ENCODE measurements at regions not wholly inside any gene's neighbourhood (a gene's known extent, or its start where the extent isn't known, plus 50 kb on each side); places are given as distances from the start of the nearest gene placed in this dataset.
"Not testable (repeated sequence)": the region's sequence is repeated elsewhere in the genome, so short reads cannot be mapped to it uniquely, and the experiment has no call there.

DNA sequence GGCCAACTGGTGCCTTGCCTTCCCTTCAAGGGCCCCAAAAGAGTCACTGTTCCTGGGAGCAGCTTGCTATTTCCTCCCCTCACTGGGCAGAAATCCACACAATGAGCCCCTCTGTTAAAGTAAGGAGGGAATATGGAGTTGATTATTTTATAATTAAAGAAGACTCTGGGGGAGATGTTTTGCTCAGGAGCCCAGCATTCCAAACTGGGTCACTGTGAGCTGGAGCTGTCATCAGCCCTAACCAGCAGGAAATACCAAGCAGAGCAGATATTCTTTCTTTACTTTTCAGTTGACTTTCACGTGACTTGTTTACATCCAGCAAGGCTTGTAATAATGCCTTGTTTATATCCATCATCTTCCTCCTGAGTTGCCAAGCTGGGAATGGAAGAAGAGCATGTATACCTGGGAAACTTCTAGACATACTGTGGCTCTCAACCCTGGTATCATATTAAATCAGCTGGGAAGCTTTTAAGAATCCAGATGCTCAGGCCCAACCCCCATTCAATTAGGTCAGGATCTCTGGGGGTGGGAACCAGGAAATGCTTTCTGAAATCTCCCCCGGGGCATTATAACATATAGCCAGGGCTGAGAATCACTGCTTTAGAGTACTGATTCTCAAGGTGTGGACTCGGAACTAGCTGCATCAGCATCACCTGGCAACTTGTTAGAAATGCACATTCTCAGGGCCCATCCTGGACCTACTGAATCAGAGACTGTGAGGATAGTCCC lies 175.6 kb upstream of the MYLIP start:
- DNase-seq = no peak

DNA sequence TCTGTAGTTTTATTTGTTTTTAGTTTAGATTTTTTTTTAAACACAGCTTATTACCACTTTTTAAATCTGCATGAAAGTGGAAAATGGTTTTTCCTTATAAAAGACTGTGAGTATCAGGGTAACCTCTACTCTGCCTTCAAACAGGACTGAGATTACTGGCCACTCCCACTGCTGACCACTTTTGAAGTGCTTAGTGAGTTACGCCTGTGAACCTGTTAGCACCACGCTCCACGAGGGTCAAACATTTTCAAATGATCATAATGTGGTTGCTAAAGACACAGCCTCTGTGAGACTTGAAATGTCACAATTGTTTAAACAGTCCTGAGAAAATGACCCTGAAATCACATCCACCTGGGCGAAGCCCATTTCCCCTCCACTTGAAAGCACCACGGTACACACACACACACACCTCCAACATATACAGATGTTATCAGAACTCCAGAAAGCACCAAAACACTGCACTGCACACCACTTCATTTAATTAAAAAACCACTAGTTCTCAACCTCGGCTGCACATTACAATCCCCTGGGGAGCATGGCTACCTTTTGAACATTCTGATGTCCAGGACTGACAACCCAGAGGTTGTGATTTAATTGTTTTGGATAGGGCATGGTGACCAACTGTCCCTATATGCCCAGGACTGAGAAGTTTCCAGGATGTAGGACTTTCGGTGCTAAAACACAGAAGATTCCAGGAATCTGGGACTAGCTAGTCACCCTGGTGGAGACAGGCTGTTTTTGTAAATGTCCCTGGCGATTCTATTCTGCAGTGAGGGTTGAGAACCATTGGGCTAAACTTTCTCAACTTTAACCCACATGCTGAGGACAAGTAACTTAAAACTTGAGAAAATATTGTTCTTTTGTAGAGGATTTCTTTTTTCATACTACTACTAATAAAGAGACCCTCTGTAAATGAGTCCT lies 176.4 kb upstream of the MYLIP start:
- DNase-seq = no peak

DNA sequence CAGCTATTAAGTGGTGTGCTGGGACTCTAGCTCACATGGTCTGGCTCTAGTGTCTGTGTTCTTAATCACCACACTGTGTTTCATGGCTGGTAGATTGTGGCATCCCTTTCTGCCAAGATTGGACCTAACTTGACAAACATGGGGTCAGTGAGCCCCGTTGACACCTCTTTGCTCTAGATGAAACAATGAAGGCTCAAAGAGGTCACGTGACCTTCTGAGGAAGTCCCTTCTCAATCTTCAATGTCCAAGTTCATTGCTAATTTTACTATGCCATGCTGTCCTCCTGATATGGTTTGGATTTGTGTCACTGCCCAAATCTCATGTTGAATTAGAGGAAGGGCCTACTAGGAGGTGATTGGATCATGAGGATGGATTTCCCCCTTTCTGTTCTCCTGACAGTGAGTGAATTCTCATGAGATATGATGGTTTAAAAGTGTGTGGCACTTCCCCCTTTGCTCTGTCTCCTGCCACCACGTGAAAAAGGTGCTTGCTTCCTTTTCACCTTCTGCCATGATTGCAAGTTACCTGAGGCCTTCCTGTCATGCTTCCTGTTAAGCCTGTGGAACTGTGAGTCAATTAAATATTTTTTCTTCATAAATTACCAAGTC lies 177.8 kb upstream of the MYLIP start:
- DNase-seq = no peak

DNA sequence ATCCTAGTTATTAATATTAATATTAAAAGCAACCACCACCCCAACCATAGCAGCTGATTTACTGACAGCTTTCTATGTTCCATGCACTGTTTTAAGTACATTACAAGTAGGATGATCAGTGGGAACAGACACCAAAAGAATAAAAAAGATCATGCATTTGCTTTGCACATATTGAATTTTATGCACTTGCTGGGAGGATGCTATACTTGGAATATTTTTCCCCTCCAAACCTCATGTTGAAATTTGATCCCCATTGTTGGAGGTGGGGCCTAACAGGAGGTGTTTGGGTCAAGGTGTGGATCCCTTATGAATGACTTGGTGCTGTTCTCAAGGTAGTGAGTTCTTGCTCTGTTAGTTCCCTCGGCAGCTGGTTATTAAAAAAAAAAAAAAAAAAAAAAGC lies 178.9 kb upstream of the MYLIP start:
- DNase-seq = no peak

DNA sequence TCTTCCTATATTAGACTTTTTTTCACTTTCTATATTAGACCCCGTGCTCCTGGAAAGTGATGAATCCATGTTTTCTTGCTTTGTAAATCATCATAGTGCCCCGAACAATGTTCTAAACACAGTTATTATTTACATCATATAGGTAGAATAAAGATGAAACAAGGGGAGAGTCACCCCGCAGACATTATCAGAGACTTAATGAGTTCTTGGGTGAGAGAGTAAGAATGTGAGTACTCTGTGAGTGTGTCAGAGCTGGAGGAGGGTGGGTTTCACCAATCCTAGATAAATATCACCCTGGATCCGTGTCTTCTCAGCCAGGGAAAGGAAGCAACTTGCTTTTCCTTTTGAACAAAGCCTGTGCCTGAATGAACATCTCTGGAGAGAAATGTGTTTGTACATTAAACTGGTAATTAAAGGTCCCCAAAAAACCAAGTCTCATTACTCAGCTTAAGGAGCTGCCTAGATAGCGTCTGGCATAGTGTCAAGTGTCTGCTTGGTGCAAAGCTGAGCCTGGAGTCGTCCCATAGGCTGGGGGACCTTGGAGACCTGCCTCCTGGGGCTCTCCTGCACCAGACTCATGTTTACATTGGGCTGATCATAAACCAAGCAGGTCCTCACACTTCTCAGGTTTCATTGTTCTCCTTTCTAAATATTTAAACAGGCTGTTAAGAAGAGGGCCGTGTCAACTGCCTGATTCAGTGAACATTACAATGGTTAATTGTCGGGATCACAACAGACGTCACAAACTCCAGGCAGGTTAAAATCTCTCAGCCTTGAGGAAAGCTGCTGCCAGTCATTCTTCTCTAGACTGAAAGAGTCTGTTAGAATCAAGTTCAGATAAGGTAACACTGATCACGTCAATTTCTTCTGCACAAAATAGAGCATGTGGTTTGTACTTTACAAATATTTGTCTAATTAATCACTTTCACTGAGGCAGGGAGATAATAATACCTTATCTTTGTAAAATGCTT lies 179.7 kb upstream of the MYLIP start:
- DNase-seq = no peak

DNA sequence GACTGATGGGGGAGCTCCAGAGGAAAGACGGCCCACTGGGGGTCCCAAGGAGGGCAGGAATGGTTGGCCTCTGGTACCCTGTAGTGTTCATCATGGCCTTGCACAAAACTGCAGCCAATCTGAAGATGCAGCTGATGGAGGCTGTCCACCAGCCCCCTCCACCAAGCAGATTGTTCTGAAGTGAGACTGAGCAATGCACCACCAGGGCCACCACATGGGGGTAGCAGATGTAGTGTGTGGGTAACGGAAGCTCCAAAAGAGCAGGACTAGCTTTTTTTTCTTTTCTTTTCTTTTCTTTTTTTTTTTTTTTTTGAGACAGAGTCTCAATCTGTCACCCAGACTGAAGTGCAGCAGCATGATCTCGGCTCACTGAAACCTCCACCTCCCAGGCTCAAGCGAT lies 181.0 kb upstream of the MYLIP start:
- DNase-seq = no peak

DNA sequence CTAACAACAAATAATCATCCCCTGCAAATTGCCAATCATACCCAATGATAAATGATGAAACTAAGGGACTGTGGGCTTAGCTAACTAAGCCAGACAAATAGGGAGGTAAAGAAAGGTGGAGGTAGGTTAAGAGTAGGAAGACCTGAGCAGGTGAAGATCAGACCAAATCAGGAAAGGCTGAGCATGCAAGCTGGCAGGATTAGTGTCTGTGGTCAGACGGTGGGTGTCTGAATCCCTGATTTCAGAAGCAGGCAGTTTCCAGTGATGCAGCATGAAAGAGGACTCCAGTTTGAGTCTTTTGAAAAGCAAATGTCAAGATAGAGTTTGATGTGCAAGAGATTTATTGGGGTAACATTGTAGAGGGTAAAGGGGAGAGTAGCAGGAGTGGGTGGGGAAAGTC lies 181.4 kb upstream of the MYLIP start:
- no peak for DNase-seq

DNA sequence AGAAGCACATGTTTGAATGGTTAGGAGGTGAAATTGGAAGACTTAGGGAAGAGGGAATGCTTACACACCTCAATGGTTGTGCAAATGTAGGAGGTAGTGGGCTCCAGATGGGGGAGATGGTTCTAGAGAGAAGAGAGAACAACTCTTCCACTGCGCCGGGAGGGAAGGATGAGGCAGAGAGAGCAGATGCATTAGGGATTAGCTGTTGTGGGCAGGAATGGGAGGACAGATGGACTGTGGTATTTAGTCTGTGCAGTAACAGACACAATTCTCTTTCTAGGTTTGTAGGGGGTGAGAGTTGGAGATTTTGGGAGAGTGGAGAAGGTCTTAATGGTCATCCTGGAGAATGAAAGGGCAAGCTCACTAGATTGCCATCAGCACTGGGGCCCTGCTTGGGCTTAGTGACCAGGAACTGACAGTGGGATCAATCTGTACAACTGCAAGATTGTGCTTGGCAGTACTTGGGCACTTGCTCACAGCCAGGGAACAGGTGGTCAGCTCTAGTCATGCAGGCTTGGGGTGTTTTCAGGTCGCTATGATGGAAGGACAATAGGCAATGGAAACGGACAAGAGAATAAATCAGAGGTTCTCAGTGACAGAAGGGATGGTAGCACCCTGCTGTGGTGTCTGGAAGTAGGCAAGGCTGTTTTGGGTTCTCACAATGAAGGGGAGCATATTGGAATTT lies 182.0 kb upstream of the MYLIP start:
- DNase-seq = no peak

DNA sequence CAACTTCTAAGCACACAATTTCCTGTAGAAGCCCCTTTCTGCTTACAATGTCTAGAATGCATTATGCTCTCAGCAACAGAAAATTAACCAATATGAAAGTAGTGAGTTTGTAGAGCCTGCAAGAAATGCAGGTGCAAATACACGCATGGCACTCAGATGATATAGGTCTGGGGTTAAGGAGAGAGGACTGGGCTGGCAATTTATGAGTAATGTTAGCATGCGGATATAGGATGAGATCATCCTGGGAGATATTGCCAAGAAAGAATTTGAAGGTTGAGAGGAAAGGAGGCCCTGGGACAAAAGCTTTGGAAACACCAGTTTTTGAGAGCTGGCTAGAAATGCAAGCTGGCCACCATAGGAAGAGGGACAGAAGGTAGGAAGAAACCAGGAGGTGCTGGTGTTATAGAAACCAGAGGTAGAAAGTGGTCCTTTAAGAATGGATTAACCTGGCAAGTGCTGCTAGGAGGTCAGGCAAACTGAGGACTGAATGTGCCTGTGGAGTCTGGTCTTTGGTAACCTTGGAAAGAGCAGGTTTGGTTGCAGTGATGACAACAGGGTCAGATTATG lies 183.2 kb upstream of the MYLIP start:
- no peak for DNase-seq

DNA sequence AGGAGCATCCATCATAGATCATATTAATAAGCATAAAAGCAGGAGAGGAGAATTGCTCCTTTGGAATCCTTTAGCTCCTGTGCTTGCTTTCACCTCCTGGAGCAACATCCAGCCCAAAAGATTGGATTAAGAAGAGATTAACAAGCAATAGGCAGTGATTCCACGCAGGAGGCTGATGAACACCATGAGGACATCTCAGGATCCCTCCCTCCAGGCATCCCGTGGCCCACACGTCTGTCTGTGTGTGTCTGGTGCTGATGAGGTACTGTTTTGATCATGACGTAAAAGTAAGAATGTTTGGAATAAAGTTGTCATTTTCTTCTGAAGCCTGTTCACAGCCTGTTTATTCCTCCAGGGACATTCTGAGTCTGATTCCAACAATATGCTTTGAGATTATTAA lies 185.5 kb upstream of the MYLIP start:
- no peak for DNase-seq

DNA sequence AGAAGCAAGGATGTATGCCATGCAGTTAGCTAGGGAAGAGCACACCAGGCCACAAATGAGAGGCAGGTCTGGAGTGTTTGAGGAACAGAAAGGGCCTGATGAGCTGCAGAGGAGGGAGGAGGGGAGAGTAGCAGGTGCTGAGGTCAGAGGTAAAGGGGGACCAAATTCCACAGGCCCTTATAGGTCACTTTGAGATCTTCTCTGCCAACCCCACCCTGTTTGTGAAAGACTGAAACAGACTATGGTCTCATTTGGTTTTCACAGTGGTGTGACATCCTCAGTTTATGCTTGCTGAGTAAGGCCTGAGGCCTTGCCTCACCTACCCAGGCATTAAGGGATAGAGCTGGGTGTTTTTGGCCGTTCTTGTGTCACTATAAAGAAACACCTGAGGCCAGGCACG lies 187.7 kb upstream of the MYLIP start:
- DNase-seq = no peak

DNA sequence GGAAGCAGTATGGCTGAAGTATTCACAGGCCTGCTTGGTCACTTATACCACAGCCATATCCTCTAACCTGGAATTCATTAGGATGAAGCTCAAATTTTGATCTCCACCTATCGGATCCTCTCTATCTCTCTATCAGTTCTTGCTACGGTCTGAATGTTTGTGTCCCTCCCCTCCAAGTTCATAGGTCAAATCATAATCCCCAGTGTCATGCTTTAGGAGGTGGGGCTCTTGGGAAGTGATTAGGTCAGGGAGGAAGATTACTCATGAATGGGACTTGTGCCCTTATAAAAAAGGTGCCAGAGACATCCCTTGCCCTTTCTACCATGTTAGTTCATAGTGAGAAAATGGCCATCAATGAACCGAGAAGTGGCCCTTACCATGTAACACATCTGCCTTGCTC lies 190.8 kb upstream of the MYLIP start:
- DNase-seq = no peak

DNA sequence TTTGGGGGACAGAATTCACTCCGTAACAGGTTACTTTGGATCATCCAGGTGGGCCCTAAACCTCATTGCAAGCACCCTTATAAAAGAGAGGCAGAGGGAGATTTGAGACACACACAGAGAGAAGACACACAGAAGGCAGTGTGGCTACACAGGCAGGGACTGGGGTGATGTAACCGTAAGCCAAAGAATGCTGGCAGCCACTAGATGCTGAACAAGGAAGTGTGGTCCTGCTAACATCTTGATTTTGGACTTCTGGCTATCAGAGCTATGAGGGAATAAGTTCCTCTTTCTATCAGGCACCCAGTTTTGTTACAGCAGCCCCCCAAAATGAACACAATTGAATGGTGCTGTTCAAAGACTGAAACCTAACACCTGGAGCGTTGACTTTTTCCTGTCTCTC lies 191.3 kb upstream of the MYLIP start:
- DNase-seq = no peak

DNA sequence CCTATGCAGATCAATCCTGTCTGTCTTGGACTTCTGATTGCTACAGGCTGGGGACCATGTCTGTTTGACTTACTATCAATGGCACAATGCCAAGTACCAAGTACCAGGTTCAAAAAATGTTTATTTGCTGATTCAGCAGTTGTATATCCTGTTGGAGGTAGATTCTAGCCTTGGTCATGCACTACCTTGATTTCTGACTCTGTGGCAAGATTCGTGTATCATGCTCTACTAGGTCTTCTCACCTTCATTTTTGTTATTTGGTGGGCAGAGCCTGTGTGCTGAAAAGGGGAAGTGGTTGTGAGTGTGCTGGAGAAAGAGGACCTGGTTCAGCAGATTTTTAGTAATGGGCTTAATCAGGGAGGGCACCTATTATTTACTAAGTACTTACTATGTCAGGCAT lies 192.4 kb upstream of the MYLIP start:
- DNase-seq = no peak

DNA sequence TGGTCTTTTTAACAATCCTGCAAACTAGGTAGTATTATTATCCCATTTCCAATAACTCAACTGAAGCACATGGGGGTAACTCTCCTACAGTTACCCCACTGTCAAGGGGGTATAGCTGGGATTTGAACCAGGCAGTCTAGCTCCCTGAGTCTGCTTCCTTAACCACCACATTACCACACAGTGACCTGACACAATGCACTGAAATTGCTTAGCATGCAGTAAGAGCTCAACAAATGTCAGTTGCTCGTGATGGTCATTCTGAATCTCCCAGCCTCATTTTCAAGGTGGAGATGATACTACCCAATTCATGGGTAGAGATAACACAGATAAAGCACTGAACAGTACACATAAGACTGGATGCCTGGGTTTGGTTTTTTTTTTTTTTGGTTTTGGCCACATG lies 193.2 kb upstream of the MYLIP start:
- DNase-seq = no peak

DNA sequence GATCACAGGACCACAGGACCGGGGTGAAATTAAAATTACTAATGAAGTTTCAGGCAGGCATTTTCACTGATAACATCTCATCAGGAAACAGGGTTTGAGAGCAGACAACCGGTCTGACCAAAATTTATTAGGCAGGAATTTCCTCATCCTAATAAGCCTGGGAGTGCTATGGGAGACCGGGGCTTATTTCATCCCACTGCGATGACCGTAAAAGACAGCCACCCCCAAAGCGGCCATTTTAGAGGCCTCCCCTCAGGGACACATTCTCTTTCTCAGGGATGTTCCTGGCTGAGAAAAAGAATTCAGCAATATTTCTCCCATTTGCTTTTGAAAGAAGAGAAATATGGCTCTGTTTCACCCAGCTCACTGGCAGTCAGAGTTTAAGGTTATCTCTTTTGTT lies 197.2 kb upstream of the MYLIP start:
- not testable (repeated sequence) for DNase-seq

DNA sequence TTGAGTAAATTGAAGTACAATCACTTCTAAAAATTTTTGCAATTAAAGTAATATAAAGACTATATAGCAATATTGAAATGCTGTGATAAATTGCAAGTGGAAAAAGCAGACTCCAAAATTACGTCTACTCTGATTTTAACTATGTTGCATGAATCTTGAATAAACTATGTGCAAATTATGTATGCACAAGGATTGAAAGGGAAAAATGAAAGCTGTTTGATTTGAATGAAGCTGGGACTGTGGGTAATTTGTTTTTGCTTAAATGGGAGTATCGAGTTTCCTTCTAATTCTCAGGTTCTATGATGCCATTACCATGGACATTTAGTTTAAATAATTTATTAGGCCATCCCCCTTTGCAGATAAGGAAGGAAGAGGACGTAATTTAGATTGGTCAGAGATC lies 198.7 kb upstream of the MYLIP start:
- no peak for DNase-seq

DNA sequence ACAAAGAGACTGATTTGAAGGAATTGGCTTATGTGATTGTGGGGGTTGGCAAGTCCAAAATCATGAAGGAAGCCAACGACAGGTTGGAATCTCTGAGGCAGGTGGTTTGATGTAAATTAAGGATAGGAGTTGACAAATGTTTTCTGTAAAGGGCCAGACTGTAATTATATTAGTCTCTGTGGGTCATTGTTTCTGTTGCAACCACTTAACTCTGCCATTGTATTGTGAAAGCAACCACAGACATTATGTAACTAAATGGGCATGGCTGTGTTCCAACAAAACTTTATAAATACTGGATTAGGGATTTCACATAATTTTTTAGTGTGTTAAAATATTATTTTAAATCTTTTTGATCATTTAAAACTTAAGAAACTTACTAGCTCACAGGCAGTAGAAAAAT lies 199.2 kb upstream of the MYLIP start:
- no peak for DNase-seq

DNA sequence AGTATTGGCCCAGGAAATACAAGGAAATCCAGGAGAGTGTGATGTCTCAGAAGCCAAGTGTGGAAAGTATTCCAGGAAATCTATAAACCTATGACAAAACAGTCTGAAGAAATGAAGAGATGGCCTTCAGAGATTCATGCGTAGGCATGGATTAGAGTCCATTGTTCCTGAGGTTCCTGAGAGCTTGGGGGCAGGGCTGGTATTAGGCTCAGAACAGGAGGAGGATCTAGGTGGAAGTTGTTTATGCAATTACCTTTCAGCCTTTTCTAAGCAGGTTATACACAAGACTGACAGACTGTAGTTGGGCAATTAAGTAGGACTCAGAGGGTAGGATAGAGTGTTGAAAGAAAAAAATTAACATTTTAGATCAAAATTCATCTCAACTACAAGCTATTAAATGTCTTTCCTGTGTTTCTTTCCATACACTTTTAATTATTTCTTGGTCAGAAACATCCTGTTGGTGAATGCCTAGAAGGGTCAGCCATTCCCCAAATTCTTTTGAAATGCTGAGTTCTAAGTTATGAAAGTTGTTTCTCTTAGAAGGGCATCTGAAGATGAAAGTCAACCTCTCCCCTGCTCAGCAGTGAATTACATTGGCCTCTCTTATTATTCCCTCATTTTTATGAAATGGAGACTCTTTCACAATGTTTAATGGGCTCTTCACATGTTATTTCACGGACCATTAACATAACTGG lies 201.2 kb upstream of the MYLIP start:
- no peak for DNase-seq

DNA sequence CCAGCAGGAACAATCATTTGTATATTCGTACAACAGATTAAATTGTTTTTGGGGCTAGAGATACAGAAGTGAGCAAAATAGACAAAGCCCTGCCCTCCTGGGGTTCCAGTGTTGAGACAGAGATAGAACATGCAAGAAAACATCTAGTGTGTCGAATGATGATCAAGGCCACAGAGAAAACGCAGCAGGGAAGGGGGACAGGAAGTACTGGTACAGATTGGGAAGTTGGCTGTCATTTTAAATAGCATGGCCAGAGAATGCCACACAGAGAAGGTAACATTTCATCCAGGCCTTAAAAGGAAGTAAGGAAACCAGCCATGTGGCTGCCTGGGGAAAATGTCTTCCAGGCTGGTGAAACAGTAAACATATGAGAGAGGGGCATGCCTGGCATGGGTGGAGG lies 202.6 kb upstream of the MYLIP start:
- DNase-seq = no peak

DNA sequence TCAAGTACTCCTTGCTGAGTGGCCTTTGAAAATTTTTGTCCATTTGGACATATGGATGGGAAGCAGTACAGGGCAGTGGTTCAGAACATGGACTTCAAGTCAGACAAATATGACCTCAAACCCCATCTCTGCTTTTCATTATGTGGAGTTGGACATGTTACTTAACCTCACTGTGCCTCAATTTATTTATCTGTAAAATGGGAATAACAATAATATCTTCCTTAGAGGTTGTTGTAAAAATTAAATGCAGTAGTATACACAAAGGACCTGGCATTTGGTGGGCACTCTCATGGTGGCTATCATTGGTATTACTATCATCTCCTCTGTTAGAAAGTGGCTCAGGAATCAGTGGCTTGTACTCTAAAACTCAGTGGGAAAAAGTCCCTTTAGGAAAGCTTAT lies 204.0 kb upstream of the MYLIP start:
- DNase-seq = no peak

Measured in activated naive CD4-positive, alpha-beta T cell (primary cell).